BE2C (cell line): ENCODE measurements at regions not wholly inside any gene's neighbourhood (a gene's known extent, or its start where the extent isn't known, plus 50 kb on each side); places are given as distances from the start of the nearest gene placed in this dataset.
"Not testable (repeated sequence)": the region's sequence is repeated elsewhere in the genome, so short reads cannot be mapped to it uniquely, and the experiment has no call there.

ENCODE experiments used
- DNase-seq: peaks from one replicate; pipeline ENCODE4 v3.0.0-alpha.2; 2020
- H3K27me3 ChIP-seq: fragments of 250-450 bp; sonication (Bioruptor Pico); 2 replicates; pipeline ENCODE4 v1.5.1; 2020; ENCODE audit warnings: mild to moderate bottlenecking
- H3K36me3 ChIP-seq: fragments of 250-450 bp; sonication (Bioruptor Pico); 2 replicates; pipeline ENCODE4 v1.5.1; 2020; ENCODE audit warnings: mild to moderate bottlenecking
- H3K4me1 ChIP-seq: fragments of 250-450 bp; sonication (Bioruptor Pico); 2 replicates; pipeline ENCODE4 v1.5.1; 2020
- H3K4me3 ChIP-seq: 2 replicates; pipeline ENCODE4 v1.5.1; 2011; ENCODE audit warnings: low read depth, low read length
- H3K9me3 ChIP-seq: fragments of 250-450 bp; sonication (Bioruptor Pico); 2 replicates; pipeline ENCODE4 v1.5.1; 2020
- TF ChIP-seq, protein P1 (sequence below): IDR thresholded peaks from 2 replicates; pipeline ENCODE4 v1.5.1; 2012; ENCODE audit warnings: mild to moderate bottlenecking, low read depth, low read length

DNA sequence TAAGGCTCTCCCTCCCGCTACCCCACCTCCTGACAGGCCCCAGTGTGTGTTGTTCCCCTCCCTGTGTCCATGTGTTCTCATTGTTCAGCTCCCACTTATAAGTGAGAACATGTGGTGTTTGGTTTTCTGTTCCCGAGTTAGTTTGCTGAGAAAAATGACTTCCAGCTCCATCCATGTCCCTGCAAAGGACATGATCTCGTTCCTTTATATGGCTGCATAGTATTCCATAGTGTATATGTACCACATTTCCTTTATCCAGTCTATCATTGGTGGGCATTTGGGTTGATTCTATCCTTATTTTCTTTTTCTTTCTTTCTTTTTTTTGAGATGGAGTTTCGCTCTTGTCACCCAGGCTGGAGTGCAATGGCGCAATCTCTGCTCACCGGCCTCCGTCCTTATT lies 57.8 kb upstream of the RASSF3 start:
- not testable (repeated sequence) for H3K4me3 ChIP-seq, DNase-seq, H3K27me3 ChIP-seq, H3K4me1 ChIP-seq, H3K36me3 ChIP-seq, H3K9me3 ChIP-seq

DNA sequence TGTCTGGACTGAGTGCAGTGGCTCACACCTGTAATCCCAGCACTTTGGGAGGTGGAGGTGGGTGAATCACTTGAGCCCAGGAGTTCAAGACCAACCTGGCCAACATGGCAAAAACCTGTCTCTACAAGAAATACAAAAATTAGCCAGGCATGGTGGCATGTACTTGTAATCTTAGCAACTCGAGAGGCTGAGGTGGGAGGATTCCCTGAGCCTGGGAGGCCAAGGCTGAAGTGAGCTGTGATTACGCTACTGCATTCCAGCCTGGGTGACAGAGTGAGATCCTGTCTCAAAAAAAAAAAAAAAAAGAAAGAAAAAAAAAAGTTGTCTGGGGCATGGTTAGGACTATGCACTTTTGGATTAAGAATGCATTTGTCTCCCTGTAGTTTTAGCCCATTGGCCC lies 56.6 kb upstream of the RASSF3 start:
- not testable (repeated sequence) for DNase-seq, H3K9me3 ChIP-seq, H3K4me3 ChIP-seq, H3K27me3 ChIP-seq, H3K36me3 ChIP-seq, H3K4me1 ChIP-seq

DNA sequence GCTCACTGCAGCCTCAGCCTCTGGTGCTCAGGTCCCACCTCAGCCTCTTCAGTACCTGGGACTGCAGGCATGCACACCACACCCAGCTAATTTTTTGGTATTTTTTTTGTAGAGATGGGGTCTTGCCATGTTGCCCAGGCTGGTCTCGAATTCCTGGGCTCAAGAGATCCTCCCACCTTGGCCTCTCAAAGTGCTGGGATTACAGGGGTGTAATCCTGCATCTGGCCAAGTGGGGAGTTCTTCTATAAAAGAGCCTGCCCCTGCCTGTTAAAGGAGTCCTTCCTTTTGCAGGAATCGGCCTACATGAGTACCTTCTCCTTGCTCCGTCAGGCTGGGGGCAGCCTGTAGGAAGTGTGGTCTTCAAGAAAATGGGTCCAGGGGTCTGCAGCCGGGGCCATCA lies 54.1 kb upstream of the RASSF3 start:
- Histone ChIP-seq H3K4me1 (0 out of 2 replicates have a peak, but pooled peaks cover 1% of the 10 kb centered on the region), H3K27me3 (no peaks in the 10 kb centered on the region), H3K36me3 (no peaks in the 10 kb centered on the region), H3K4me3 (no peak overlapping the region), H3K9me3 (no peaks in the 10 kb centered on the region)
- TF ChIP-seq, protein P1, sequence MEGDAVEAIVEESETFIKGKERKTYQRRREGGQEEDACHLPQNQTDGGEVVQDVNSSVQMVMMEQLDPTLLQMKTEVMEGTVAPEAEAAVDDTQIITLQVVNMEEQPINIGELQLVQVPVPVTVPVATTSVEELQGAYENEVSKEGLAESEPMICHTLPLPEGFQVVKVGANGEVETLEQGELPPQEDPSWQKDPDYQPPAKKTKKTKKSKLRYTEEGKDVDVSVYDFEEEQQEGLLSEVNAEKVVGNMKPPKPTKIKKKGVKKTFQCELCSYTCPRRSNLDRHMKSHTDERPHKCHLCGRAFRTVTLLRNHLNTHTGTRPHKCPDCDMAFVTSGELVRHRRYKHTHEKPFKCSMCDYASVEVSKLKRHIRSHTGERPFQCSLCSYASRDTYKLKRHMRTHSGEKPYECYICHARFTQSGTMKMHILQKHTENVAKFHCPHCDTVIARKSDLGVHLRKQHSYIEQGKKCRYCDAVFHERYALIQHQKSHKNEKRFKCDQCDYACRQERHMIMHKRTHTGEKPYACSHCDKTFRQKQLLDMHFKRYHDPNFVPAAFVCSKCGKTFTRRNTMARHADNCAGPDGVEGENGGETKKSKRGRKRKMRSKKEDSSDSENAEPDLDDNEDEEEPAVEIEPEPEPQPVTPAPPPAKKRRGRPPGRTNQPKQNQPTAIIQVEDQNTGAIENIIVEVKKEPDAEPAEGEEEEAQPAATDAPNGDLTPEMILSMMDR = no peak
- no peak for DNase-seq

DNA sequence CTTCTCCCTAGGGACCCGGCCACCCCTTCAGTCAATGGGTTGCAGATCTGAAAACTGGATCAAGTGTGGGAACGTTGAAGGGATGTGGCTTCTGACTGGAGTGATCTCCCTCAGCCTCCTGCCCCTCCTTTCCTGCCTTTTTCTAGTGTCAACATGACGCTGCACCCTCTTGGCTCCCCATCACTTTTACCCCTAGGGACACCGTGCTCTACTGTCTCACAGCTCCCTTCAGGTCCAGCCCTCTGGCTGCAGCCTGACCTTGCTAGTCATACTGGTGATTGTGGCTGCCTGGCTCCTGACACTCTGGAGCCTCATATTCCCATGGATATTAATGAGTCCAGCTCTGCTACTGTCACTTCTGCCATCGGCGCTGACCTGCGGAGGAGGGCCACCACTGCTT lies 51.5 kb upstream of the RASSF3 start:
- DNase-seq = no peak
- TF ChIP-seq, protein P1 = no peak
- Histone ChIP-seq H3K4me3 (no peak overlapping the region), H3K9me3 (no peaks in the 10 kb centered on the region), H3K4me1 (0 out of 2 replicates have a peak, but pooled peaks cover 3% of the 10 kb centered on the region), H3K36me3 (no peaks in the 10 kb centered on the region), H3K27me3 (no peaks in the 10 kb centered on the region)

DNA sequence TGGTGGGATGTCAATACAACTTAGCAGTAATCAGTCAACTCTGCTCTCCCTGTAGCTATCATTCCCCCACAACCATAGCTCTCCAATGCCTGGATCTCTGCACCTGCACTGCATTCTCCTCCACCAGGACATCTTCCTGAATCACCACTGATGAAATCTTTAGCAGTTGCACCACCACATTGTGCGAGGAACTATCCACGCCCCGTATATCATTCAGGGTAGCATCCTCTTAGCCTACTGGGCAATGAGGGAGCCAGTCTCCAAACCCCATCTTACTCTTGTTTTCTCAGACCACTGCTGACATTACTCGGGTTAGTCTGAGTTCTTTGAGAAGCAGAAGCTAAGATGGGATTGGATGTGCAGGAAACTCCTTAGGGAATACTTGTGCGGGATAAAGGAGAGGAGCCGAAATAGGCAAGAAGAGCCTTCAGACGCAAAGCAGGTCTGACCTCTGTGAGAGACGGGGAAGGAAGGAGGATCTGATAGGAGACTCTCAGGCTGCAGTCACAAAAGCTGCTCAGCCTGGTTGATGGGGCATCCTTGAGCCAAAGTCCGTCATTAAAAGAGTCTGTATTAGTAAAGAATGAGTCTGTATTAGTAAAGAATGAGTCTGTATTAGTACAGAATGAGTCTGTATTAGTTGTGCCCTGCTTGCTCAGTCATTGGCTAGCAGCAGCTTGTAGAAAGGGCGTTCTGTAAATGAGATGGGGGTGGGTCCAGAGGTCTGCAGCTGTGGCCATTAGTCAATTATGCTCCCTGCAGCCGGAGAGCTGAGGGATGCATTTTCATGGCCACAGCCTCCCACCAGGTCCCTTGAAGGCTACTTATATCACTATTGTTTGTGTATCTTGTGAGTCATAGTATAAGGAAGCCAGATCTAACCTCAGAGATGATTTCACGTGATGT lies 49.6 kb upstream of the RASSF3 start:
- Histone ChIP-seq H3K9me3 (no peaks in the 10 kb centered on the region), H3K27me3 (no peaks in the 10 kb centered on the region), H3K36me3 (no peaks in the 10 kb centered on the region), H3K4me3 (no peak overlapping the region), H3K4me1 (0 out of 2 replicates have a peak, but pooled peaks cover 3% of the 10 kb centered on the region)
- TF ChIP-seq, protein P1 = no peak
- DNase-seq = peak; percentile 50
